ENCODE measurements at regions not wholly inside any gene's neighbourhood (a gene's known extent, or its start where the extent isn't known, plus 50 kb on each side); places are given as distances from the start of the nearest gene placed in this dataset.

DNA sequence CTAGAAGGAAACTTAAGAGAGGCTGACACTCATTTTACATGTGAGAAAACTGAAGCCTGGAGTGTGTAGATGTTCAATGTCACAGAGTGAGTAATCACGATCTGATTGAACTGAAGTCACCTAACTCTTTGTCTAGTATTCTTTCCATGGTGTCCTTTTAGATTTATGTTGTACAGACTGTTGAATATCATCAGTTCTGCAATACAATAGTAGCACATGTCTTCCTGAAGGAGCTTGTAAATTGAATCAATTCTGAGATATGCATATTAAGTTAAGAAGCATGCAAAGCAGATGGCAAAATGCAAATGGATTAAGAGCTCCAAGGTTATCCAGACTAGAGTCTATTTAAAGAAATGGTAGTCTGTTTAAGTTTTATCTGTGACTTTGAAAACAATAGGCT, 484.9 kb upstream of the CRIM1 start:
- H3K27ac Mint-ChIP-seq, result no peak overlapping the region
- H3K36me3 Mint-ChIP-seq, result no peaks in the 10 kb centered on the region
- H3K27me3 Mint-ChIP-seq, result no peaks in the 10 kb centered on the region
- TF ChIP-seq, protein P1, sequence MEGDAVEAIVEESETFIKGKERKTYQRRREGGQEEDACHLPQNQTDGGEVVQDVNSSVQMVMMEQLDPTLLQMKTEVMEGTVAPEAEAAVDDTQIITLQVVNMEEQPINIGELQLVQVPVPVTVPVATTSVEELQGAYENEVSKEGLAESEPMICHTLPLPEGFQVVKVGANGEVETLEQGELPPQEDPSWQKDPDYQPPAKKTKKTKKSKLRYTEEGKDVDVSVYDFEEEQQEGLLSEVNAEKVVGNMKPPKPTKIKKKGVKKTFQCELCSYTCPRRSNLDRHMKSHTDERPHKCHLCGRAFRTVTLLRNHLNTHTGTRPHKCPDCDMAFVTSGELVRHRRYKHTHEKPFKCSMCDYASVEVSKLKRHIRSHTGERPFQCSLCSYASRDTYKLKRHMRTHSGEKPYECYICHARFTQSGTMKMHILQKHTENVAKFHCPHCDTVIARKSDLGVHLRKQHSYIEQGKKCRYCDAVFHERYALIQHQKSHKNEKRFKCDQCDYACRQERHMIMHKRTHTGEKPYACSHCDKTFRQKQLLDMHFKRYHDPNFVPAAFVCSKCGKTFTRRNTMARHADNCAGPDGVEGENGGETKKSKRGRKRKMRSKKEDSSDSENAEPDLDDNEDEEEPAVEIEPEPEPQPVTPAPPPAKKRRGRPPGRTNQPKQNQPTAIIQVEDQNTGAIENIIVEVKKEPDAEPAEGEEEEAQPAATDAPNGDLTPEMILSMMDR (conservative IDR thresholded peaks at IDR 0.05), result no peak
- H3K9me3 Mint-ChIP-seq, result no peaks in the 10 kb centered on the region
- H3K4me3 Mint-ChIP-seq, result no peak overlapping the region
- no peak for DNase-seq (ENCODE audit: extremely low spot score, unreplicated experiment)
- no peaks in the 10 kb centered on the region for H3K4me1 Mint-ChIP-seq (ENCODE audit: unreplicated experiment)

DNA sequence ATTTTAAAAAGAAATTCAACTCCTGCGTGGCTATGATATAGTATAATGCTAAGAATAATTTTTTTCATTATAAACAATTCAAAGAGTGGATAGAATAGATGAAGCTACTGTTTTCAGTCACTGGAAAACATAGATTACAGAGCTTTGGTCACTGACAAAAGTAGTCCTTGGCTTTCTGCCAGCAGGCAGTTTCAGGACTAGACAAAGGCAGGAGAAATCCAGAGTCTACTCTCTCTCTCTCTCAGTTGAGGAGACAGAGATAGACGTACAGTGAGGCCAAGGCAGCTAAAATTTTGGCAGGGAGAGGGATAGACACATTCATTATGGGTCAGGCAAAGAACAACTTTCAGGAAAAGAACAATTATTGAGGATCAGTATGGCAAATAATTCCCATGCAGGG, 491.4 kb upstream of the CRIM1 start:
- no peaks in the 10 kb centered on the region for H3K4me1 Mint-ChIP-seq (ENCODE audit: unreplicated experiment)
- no peak for DNase-seq (ENCODE audit: extremely low spot score, unreplicated experiment)
- H3K27ac Mint-ChIP-seq, result no peak overlapping the region
- no peaks in the 10 kb centered on the region for H3K27me3 Mint-ChIP-seq
- TF ChIP-seq, protein P1 (conservative IDR thresholded peaks at IDR 0.05), result no peak
- H3K9me3 Mint-ChIP-seq, result no peaks in the 10 kb centered on the region
- no peak overlapping the region for H3K4me3 Mint-ChIP-seq
- no peaks in the 10 kb centered on the region for H3K36me3 Mint-ChIP-seq

DNA sequence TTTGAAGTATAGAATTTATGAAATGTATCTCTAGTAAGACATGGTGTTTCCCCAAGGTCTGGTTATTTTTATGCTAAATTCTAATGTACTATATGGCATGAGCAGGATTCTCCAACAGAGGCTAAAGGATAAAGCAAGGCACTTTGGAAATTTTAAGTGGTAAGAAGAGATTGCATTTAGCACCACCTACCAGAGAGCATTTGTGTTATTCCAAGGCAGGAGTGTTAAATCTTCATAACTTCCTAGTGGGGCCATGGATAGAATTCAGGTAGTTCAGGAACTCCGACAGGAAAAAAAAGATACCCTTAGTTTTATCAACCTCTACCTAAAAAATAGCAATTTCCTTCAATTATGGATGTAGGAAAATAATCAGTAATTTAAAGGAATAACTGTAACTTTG, 497.4 kb upstream of the CRIM1 start:
- no peaks in the 10 kb centered on the region for H3K36me3 Mint-ChIP-seq
- TF ChIP-seq, protein P1 (conservative IDR thresholded peaks at IDR 0.05), result no peak

DNA sequence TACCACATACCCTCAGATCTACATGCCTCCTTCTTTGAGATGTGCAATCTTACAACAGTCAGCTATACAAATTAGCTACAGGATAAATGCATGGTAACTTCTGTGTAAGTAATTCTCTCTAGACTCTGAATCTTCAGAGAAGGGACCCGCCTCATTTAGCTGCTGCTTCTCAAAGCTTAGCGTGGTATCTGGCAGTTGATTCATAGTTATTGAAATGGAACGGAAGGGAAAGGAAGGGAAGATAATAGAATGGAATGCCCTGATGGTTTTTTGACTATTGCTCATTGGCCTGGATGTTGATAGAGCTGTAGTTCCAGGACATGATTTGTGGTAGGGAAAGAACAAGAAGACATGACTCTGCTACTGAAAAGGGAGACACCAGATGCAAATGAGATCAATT, 498.1 kb upstream of the CRIM1 start:
- TF ChIP-seq, protein P1 (conservative IDR thresholded peaks at IDR 0.05), result no peak
- H3K36me3 Mint-ChIP-seq, result no peaks in the 10 kb centered on the region
- no peaks in the 10 kb centered on the region for H3K9me3 Mint-ChIP-seq
- H3K27me3 Mint-ChIP-seq, result no peaks in the 10 kb centered on the region
- DNase-seq (ENCODE audit: extremely low spot score, unreplicated experiment), result no peak
- H3K27ac Mint-ChIP-seq, result no peak overlapping the region
- H3K4me1 Mint-ChIP-seq (ENCODE audit: unreplicated experiment), result no peaks in the 10 kb centered on the region
- no peak overlapping the region for H3K4me3 Mint-ChIP-seq

More for the DNA sequence above, 497.4 kb upstream of the CRIM1 start:
- no peak for DNase-seq (ENCODE audit: extremely low spot score, unreplicated experiment)
- H3K9me3 Mint-ChIP-seq, result no peaks in the 10 kb centered on the region
- H3K27ac Mint-ChIP-seq, result no peak overlapping the region
- H3K4me1 Mint-ChIP-seq (ENCODE audit: unreplicated experiment), result no peaks in the 10 kb centered on the region
- H3K27me3 Mint-ChIP-seq, result no peaks in the 10 kb centered on the region
- no peak overlapping the region for H3K4me3 Mint-ChIP-seq

DNA sequence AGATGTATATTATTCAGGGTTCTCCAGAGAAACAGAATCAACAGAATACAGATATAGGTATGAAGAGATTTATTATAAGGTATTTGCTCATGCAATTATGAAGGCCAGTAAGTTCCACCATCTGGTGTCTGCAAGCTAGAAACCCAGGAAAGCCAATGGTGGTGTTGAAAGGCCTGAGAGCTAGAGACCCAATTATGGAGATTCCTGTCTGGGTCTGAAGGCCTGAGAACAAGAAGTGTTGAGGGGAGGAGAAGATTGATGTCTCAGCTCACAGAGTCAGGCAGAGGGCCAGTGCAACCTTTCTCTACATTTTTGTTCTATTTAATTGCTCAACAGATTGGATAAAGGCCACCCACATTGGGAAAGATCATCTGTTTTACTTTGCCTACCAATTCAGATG, 524.2 kb upstream of the CRIM1 start:
- Mint-ChIP-seq H3K4me1 (ENCODE audit: unreplicated experiment) (no peaks in the 10 kb centered on the region), H3K27ac (no peak overlapping the region), H3K9me3 (no peaks in the 10 kb centered on the region), H3K27me3 (no peaks in the 10 kb centered on the region), H3K4me3 (no peak overlapping the region), H3K36me3 (no peaks in the 10 kb centered on the region)
- DNase-seq (ENCODE audit: extremely low spot score, unreplicated experiment), result no peak
- TF ChIP-seq, protein P1 (conservative IDR thresholded peaks at IDR 0.05), result no peak

DNA sequence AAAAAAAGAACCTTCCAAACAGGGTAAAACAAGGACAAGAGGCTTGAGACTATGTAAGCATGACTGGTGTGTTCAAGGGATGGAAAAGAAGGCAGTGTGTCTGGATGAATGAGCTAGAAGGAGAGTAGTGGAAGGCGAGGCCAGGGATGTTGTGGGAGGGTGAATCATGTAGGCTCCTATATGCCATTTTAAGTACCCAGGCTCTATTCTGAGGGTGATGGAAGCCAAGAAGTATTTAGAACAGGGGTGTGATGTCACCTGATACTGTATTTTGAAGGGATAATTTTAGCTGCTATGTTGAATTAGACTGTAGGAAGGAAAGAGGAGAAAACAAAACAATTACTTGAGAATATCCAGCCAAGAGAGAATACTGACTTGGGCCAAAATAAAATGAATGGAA, 524.7 kb upstream of the CRIM1 start:
- TF ChIP-seq, protein P1 (conservative IDR thresholded peaks at IDR 0.05), result no peak

More for the DNA sequence above, 524.7 kb upstream of the CRIM1 start:
- H3K27ac Mint-ChIP-seq, result no peak overlapping the region
- no peaks in the 10 kb centered on the region for H3K4me1 Mint-ChIP-seq (ENCODE audit: unreplicated experiment)
- DNase-seq (ENCODE audit: extremely low spot score, unreplicated experiment), result no peak
- H3K4me3 Mint-ChIP-seq, result no peak overlapping the region
- no peaks in the 10 kb centered on the region for H3K9me3 Mint-ChIP-seq
- no peaks in the 10 kb centered on the region for H3K36me3 Mint-ChIP-seq
- no peaks in the 10 kb centered on the region for H3K27me3 Mint-ChIP-seq
